Neural progenitor cell (in vitro differentiated cells): ENCODE measurements at regions not wholly inside any gene's neighbourhood (a gene's known extent, or its start where the extent isn't known, plus 50 kb on each side); places are given as distances from the start of the nearest gene placed in this dataset.
"Not testable (repeated sequence)": the region's sequence is repeated elsewhere in the genome, so short reads cannot be mapped to it uniquely, and the experiment has no call there.

Experiments
- CTCF ChIP-seq: fragments of 200-600 bp; sonication (generic); IDR thresholded peaks from 2 replicates; pipeline ENCODE4 v1.5.1; 2017; ENCODE audit warnings: antibody characterized with exemption, mild to moderate bottlenecking
- EZH2 ChIP-seq: fragments of 200-600 bp; sonication (generic); IDR thresholded peaks from 2 replicates; pipeline ENCODE4 v1.6.1; 2017; ENCODE audit warnings: antibody characterized with exemption, mild to moderate bottlenecking, moderate library complexity

- not testable (repeated sequence) for TF ChIP-seq CTCF, EZH2
Observed at GRCh38 chr4:19556276-19556675, 695.4 kb upstream of the SLIT2 start.
